Vagina (tissue), 2 donors: ENCODE measurements at regions not wholly inside any gene's neighbourhood (a gene's known extent, or its start where the extent isn't known, plus 50 kb on each side); places are given as distances from the start of the nearest gene placed in this dataset. TPM values are rescaled to one million over a fixed set of nuclear protein-coding genes. Genes with fewer than 3 reads are reported as not detected.

Experiments
- DNase-seq, 2 donors: peaks; one replicate each; pipeline ENCODE4 v3.0.0-alpha.2; 2017; ENCODE audit errors: extremely low spot score in 2 of 2
- H3K27ac ChIP-seq: fragments of 200-600 bp; sonication (generic); one replicate; pipeline ENCODE4 v1.5.1; 2019
- H3K27me3 ChIP-seq: fragments of 200-600 bp; sonication (generic); one replicate; pipeline ENCODE4 v1.5.1; 2019
- H3K36me3 ChIP-seq, 2 donors: fragments of 200-600 bp; sonication (generic); one replicate each; pipeline ENCODE4 v1.5.1; 2017 to 2019
- H3K4me1 ChIP-seq: fragments of 200-600 bp; sonication (generic); one replicate; pipeline ENCODE4 v1.5.1; 2019
- H3K4me3 ChIP-seq, 2 donors: fragments of 200-600 bp; sonication (generic); 1 replicate in 1 of 2; 2 replicates in 1 of 2; pipeline ENCODE4 v1.5.1; 2016 to 2019
- H3K9me3 ChIP-seq: fragments of 200-600 bp; sonication (generic); one replicate; pipeline ENCODE4 v1.5.1; 2019
- CTCF ChIP-seq, 3 experiments: fragments of 450-650 bp in 2 of 3; fragments of 200-600 bp in 1 of 3; sonication (generic) in 1 of 3; IDR thresholded peaks; one replicate each; pipeline ENCODE4 v1.5.1; 2017 to 2019; ENCODE audit warnings: antibody characterized with exemption in 3 of 3, mild to moderate bottlenecking in 2 of 3, moderate library complexity in 2 of 3
- POLR2A ChIP-seq, 2 donors: fragments of 450-650 bp; IDR thresholded peaks; one replicate each; pipeline ENCODE4 v1.6.1; 2017; ENCODE audit warnings: antibody characterized with exemption in 2 of 2, mild to moderate bottlenecking in 2 of 2, moderate library complexity in 2 of 2
- POLR2AphosphoS5 ChIP-seq, 2 donors: sonication (generic); formaldehyde crosslinking; IDR thresholded peaks; one replicate each; pipeline ENCODE4 v1.9.0; 2017; ENCODE audit warnings: antibody characterized with exemption in 2 of 2, mild to moderate bottlenecking in 2 of 2, low read depth in 1 of 2; ENCODE audit not compliant: insufficient read depth in 1 of 2
- intact Hi-C: fragments of 100-400 bp; cut with DNase I; formaldehyde crosslinking; loops from one replicate; pipeline ENCODE4 v1.15.1; 2023
- small RNA-seq: library from RNA; depleted of rRNA; stranded (forward); fragments of <200 nt; gene quantifications from one replicate; pipeline ENCODE3, GENCODE V24; 2016

- Histone ChIP-seq H3K4me3 (peak overlapping the region in 1 of 2 donors; percentile 10), H3K4me1 (peaks cover 68% of the 10 kb centered on the region), H3K27ac (peak overlapping the region; percentile 85), H3K9me3 (no peaks in the 10 kb centered on the region), H3K36me3 (peaks cover 0 to 5% of the 10 kb centered on the region in 2 donors), H3K27me3 (no peaks in the 10 kb centered on the region)
- peak; percentile 5 to 77 for TF ChIP-seq POLR2AphosphoS5 (IDR thresholded peaks at IDR 0.05; ENCODE audit: insufficient read depth in 1 of 2, low read depth in 1 of 2)
- TF ChIP-seq POLR2A (IDR thresholded peaks at IDR 0.05), result no peak
- TF ChIP-seq CTCF (IDR thresholded peaks at IDR 0.05), result no peak
- DNase-seq, result no peak
- intact Hi-C loops, result loop anchor here (10.0 kb wide), 1 partner anchor 55 kb away; no protein-coding TSS in a partner anchor
Observed at GRCh38 chr12:124369827-124370378, 75.0 kb downstream of the RFLNA start.

- peak overlapping the region; percentile 85 for H3K27ac ChIP-seq
- peak overlapping the region in 1 of 2 donors; percentile 10 for H3K4me3 ChIP-seq
- H3K4me1 ChIP-seq, result peaks cover 69% of the 10 kb centered on the region
Observed at GRCh38 chr12:124369055-124369826, 74.3 kb downstream of the RFLNA start.

GRCh38 chr12:124368421-124369032, 73.6 kb downstream of the RFLNA start:
- intact Hi-C loops, result loop anchor here (10.0 kb wide), 1 partner anchor 56 kb away; no protein-coding TSS in a partner anchor

More at GRCh38 chr12:124369055-124369826, 74.3 kb downstream of the RFLNA start:
- no peak for DNase-seq
- TF ChIP-seq POLR2A (IDR thresholded peaks at IDR 0.05) (no peak), CTCF (IDR thresholded peaks at IDR 0.05) (peak in 1 of 3 experiments; percentile 52), POLR2AphosphoS5 (IDR thresholded peaks at IDR 0.05; ENCODE audit: insufficient read depth in 1 of 2, low read depth in 1 of 2) (peak; percentile 25 to 94)
- Histone ChIP-seq H3K36me3 (peaks cover 0 to 5% of the 10 kb centered on the region in 2 donors), H3K27me3 (no peaks in the 10 kb centered on the region), H3K9me3 (no peaks in the 10 kb centered on the region)
- intact Hi-C loops, result loop anchor here (10.0 kb wide), 1 partner anchor 56 kb away; no protein-coding TSS in a partner anchor

GRCh38 chr12:124365726-124366430, 71.0 kb downstream of the RFLNA start:
- H3K4me3 ChIP-seq, result no peak overlapping the region
- peaks cover 62% of the 10 kb centered on the region for H3K4me1 ChIP-seq
- intact Hi-C loops, result loop anchor here (10.0 kb wide), 1 partner anchor 59 kb away; no protein-coding TSS in a partner anchor
- TF ChIP-seq POLR2A (IDR thresholded peaks at IDR 0.05), result no peak
- no peak for TF ChIP-seq POLR2AphosphoS5 (IDR thresholded peaks at IDR 0.05; ENCODE audit: insufficient read depth in 1 of 2, low read depth in 1 of 2)
- no peak for TF ChIP-seq CTCF (IDR thresholded peaks at IDR 0.05)
- no peaks in the 10 kb centered on the region for H3K9me3 ChIP-seq
- no peak for DNase-seq
- H3K36me3 ChIP-seq, result peaks cover 0 to 5% of the 10 kb centered on the region in 2 donors
- H3K27me3 ChIP-seq, result no peaks in the 10 kb centered on the region
- H3K27ac ChIP-seq, result no peak overlapping the region

More at GRCh38 chr12:124368421-124369032, 73.6 kb downstream of the RFLNA start:
- Histone ChIP-seq H3K4me1 (peaks cover 76% of the 10 kb centered on the region), H3K4me3 (no peak overlapping the region), H3K9me3 (no peaks in the 10 kb centered on the region), H3K27ac (peak overlapping the region; percentile 85), H3K36me3 (peaks cover 0 to 5% of the 10 kb centered on the region in 2 donors), H3K27me3 (no peaks in the 10 kb centered on the region)
- no peak for TF ChIP-seq POLR2AphosphoS5 (IDR thresholded peaks at IDR 0.05; ENCODE audit: insufficient read depth in 1 of 2, low read depth in 1 of 2)
- TF ChIP-seq CTCF (IDR thresholded peaks at IDR 0.05), result no peak
- no peak for TF ChIP-seq POLR2A (IDR thresholded peaks at IDR 0.05)
- DNase-seq, result no peak

Small RNA genes lying in the stretch of these regions (small RNA-seq; reads per million reads assigned to genes)
- not detected for gene AC073916.1
